ENCODE measurements at regions not wholly inside any gene's neighbourhood (a gene's known extent, or its start where the extent isn't known, plus 50 kb on each side); places are given as distances from the start of the nearest gene placed in this dataset.

- no peak for DNase-seq
Observed at GRCh38 chr5:114648940-114649339, 287.1 kb downstream of the KCNN2 start.

DNA sequence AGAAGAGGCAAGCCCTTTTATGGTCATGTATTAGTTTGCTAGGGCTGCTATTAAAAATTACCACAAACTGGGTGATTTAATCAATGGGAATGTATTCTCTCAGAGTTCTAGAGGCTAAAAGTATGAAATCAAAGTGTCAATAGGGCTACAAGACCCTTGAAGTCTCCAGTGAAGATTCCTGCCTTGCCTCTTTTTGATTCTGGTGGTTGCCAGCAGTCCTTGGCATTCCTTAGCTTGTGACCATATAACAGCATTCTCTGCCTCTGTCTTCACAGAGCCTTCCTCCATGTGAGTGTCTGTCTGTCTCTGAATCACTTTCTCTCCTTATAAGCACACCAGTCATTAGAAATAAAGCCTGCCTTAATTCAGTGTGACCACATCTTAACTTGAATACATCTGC, 282.7 kb downstream of the KCNN2 start:
- DNase-seq, result no peak

- DNase-seq, result no peak
Observed at GRCh38 chr5:114636271-114636670, 274.4 kb downstream of the KCNN2 start.

DNA sequence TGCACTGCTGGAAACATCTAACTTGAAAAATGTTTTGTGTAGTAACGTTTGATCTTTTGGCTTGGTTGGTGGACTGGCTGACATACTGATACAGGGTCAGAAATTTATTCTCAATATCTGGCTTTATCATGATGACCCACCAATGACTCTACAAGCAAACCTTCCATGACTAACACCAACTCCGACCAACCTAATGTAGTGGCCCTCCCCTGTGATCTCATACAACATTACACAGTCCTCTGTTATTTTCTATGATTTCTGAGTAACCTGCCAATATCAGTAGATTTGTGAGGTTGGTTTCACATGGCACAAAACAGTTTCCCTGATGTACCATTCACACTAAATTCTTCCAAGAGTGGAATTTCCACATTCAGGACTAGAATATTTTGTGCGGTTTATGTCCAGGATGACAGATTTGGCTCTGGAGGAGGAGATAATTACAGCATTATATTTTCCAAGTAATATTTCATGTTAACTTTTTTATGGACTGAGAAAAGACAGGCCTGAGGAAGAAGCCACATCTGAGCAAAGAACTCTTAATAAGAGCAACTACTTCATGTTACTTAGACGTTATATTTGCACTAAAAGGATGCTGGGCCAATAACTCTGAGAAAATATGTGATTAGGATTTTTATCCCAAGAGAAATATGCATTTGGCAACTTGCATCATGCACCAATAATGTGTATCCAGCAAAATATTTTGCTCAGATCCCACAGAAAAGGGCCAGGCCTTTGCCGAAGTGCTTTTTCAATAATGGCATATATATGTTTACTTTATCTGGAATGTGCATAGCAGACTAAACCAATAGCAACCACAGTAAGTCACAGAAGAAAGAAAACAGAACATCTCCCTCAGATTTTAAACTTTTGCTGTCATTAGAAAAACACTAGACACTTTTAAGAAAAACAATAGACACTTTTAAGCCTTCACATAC, 273.4 kb downstream of the KCNN2 start:
- no peak for DNase-seq

DNA sequence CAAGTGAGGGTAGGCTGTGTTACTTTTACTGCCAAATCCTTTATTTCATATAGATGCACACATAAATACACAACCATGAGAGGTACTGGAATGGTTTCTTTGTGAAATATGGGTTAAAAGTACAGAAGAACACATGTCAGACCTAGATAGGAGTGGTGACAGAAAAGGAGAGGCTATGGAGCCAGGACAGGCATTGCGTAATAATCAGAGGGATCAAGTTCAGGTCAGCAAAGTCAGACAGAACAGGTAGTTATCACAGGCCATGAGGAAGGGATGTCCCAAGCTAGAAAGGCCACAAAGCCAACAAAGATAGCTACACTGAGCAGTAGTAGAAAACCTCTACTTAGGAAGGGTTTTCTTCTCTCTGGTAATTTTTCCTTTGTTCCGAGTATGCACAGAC, 272.6 kb downstream of the KCNN2 start:
- DNase-seq, result no peak

GRCh38 chr5:114612406-114612805, 250.5 kb downstream of the KCNN2 start:
- no peak for DNase-seq

- DNase-seq, result no peak
Observed at GRCh38 chr5:114581136-114581535, 219.3 kb downstream of the KCNN2 start.

- DNase-seq, result no peak
Observed at GRCh38 chr5:114565871-114566270, 204.0 kb downstream of the KCNN2 start.

DNA sequence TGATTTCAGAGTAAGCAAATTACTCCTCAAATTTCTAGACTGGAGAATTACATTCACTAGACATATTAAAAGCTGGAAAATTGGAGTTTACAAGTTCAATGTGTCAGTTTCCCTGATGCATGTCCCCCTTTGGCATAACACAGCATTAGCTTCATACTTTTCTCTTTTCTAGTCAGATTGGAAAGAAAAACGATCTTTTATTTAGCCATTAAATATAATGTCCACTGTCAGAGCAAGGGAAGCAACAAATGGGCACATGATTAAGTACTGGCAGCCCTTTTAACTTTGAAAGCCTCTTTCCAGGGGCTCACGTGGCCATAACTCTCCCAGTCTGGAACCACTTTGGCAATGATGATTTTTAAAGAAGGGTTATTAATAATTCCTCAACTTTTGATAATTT, 203.3 kb downstream of the KCNN2 start:
- no peak for DNase-seq

DNA sequence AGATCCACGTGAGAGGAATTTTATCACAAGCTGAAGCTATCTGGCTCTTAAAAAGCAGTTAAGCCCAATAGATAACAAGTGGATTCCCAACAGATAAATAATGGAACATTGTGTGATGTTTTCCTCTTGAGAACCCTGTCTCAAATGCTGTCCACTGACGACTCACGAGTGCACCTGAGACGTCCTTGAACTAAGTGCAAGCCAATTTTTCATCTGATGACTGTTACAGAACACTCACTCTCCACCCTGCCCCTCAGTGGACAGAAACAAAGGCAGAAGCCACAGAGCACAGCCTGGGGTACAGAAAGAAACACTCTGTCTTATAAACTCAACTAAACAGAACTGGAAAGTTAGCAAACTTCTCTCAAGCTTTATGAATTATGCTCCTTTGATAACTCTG, 199.5 kb downstream of the KCNN2 start:
- no peak for DNase-seq

All from activated CD4-positive, alpha-beta T cell treated with anti-CD3 and anti-CD28 coated beads, Interleukin-2, amount 50 U/mL, for 48 hours (primary cell).